ENCODE measurements at regions not wholly inside any gene's neighbourhood (a gene's known extent, or its start where the extent isn't known, plus 50 kb on each side); places are given as distances from the start of the nearest gene placed in this dataset.

- TF ChIP-seq POLR2A (IDR thresholded peaks at IDR 0.05): no peak
- TF ChIP-seq, protein P1, sequence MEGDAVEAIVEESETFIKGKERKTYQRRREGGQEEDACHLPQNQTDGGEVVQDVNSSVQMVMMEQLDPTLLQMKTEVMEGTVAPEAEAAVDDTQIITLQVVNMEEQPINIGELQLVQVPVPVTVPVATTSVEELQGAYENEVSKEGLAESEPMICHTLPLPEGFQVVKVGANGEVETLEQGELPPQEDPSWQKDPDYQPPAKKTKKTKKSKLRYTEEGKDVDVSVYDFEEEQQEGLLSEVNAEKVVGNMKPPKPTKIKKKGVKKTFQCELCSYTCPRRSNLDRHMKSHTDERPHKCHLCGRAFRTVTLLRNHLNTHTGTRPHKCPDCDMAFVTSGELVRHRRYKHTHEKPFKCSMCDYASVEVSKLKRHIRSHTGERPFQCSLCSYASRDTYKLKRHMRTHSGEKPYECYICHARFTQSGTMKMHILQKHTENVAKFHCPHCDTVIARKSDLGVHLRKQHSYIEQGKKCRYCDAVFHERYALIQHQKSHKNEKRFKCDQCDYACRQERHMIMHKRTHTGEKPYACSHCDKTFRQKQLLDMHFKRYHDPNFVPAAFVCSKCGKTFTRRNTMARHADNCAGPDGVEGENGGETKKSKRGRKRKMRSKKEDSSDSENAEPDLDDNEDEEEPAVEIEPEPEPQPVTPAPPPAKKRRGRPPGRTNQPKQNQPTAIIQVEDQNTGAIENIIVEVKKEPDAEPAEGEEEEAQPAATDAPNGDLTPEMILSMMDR (IDR thresholded peaks at IDR 0.05): no peak
These were observed 177.0 kb upstream of the KAZN start for GRCh38 chr1:14421295-14421976.
